ENCODE measurements at regions not wholly inside any gene's neighbourhood (a gene's known extent, or its start where the extent isn't known, plus 50 kb on each side); places are given as distances from the start of the nearest gene placed in this dataset.

DNA sequence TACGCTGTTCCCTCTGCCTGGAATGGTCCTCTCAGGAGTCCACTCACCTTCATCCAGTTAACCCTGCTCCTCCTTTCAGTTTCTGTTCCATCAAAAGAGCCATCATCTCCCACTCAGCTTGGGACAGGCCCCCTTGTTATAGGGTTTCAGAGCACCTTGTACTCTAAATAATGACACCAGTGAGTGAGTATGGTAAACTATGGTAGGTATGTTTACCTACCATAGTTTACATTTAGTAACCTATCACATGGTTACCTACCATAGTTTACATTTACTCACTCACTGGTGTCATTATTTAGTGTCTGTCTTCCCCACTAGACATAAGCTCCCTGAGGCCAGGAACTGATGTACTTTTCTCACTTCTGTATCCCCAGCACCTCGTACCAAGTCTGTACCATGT is 130.2 kb upstream of the SESN3 start:
- no peak for DNase-seq (ENCODE audit: low read depth in 2 of 2, low spot score in 1 of 2)

DNA sequence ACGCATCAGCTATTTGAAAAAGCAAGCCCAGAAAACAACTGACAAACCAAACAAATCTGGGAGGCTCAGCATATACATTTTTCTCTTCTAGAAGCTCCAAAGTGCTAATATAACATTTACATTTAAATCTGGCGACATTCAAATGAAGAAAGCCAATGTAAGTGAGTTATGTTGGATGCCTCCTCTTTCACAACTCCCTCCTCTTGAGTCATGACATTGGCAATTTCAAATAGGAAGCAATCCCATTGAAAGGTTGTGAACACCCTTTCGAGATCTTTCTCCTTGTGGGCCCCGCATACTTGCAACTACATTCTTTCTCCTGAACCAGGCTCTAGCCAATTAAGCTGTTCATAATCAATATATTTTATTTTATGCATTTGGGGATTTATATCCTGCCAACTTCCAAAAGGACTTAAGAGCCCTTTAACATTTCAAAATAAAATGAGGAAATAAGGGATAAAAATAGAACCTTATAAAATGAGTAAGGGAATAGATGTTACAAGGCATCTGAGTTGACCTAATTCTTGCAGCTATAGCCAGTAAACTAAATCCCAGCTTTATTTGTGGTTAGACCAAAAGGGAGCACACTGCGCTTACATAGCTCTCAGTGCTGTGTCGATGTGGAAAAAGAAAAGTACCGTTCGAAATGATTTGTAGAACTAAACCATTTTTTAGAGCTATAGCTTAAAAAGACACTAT is 129.5 kb upstream of the SESN3 start:
- DNase-seq (ENCODE audit: low read depth in 2 of 2, low spot score in 1 of 2) = no peak

DNA sequence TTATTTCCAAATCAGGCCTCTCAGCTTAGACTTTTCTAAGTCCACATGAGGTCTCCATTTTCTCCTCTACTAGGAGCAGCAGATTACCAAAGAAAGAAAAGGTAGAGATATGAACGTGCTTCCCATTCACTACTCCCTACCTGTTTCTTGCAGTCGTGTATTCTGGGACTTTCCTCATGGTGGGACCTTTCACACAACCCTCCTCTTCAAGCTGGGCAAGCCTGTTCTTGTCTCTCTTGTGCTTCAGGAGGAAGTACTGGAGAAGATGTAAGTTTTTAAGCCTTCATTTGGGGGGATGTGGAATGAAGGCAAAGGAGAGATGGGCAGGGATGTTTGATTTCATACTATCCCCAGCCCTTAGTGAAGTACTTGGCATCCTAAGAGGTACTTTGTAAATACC is 128.8 kb upstream of the SESN3 start:
- DNase-seq (ENCODE audit: low read depth in 2 of 2, low spot score in 1 of 2) = no peak

DNA sequence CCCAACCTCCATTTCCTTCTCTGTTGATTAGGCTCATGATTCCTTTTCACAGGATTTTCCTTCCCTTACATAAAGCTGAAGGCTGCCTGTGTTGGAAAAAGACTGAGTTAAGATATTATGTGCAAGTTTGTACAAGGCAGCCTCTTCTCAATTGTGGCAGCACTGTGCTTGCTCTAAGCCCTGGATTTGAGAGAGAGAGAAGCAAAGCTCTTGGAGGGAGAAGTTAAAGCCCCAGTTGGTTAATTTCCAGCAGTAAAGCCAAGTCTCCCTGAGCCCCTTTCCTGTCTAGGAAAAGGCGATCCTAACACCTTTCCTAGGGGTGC is 128.3 kb upstream of the SESN3 start:
- DNase-seq (ENCODE audit: low read depth in 2 of 2, low spot score in 1 of 2) = no peak

DNA sequence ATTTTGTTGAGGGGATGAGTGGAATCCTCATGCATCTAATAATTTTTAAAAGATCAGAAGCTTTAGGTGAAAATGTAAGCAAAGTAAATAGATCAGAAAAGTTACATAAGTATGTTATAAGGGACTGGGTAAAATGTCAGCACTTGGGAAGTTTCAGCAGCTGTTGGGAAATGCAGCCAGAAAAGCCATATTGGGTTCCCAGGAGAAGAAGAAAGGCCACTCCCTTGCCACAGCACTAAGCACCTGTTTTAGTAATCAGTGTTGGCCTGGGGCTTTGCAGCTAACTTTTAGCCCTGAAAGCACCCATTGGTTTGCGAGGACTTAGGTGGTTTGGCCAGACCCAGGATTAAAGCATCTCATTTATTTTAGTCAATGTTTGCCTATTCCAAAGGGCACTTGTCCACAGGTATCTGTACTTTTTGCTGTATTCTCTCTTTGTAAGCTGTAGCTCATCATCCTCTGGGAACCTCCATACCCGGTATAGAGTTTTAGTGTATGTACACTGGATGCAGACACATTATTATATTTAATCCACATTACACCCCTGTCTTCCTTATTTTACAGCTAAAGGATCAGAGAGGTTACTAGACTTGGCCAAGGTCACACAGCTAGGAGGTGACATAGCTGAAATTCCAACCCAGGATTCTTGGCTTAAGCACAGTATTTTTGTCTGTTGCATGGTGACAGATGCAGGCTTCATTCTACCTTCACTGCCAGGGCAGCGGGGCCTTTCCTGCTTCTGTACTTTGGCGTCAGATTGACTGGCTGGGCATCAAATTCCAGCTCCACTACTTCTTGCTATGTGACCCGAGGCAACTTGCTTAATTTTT is 127.7 kb upstream of the SESN3 start:
- no peak for DNase-seq (ENCODE audit: low read depth in 2 of 2, low spot score in 1 of 2)

DNA sequence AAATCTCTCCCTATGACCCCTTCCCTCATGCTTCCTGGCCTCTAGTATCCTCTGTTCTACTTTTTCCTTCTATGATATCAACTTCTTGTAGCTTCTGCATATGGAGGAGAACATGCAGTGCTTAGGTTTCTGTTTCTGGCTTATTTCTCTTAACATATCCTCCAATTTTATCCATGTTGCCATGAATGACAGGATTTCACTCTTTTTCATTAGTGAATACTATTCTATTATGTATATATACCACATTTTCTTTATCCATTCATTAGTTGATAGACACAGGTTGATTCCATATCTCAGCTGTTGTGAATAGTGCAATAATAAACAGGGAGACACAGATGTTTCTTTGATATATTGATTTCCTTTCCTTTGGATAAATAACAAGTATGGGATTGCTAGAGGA is 123.3 kb upstream of the SESN3 start:
- no peak for DNase-seq (ENCODE audit: low read depth in 2 of 2, low spot score in 1 of 2)

DNA sequence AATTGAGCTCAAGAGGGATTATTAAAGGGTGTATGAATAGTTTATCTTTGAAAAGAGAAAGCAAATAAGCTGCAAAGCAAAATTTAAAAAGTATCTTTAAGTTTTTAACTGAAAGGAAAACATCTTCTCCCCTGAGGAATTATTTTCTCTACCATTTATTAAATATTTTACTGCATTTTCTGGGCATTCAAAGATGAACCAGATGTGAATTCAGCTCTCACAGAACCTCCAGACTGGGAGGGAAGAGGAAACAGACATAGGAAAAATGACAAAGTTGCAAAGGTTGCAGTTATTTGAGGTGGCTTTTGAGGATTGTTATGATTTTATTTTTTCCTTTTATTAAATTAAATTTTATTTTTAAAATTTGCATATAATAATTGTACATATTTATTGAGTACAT is 122.7 kb upstream of the SESN3 start:
- no peak for DNase-seq (ENCODE audit: low read depth in 2 of 2, low spot score in 1 of 2)

DNA sequence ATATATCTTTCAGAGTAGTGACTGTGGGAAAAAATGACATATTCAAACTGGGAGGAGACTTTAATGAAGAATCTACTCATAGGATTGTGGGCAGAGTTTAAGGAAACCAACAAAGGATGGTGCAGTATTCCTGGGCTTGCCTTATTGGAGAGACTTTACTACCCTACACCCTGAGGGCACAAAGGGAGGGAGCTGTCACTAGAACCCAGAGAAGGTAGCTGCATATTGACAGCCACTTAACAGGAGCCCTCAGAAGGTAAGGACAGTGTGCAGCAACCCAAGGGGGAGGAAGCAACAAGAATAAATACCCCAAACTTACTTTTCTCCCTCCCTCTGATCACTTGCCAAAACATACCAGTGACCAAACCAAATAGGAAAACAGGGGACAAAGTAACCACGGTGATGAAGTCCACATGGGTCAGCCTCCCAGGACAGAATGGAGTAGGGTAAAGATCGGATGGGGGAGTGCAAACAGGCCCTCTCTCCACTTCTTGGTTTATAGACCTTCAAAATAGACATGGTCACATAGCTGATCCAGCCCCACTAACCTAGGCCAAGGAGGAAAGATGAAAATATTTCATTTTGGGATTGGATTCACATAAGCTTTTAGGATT is 121.8 kb upstream of the SESN3 start:
- DNase-seq (ENCODE audit: low read depth in 2 of 2, low spot score in 1 of 2) = no peak

DNA sequence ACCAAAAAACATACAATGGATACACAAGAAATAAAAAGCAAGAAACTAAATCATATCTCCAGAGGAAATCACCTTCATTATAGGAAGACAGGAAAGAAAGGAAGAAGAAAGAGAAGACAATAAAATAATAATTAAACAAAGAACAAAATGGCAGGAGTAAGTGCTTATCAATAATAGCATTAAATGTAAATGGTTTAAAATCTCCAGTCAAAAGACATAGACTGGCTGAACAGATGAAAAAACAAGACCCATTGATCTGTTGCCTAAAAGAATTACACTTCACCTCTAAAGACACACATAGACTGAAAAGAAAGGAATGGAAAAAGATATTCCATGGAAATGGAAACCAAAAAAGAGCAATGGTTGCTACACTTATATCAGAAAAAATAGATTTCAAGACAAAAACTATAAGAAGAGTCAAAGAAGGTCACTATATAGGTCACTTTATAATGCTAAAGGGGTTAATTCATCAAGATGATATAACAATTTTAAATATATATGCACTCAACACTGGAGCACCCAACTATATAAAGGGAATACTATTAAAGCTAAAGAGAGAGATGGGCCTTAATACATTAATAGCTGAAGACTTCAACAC is 118.4 kb upstream of the SESN3 start:
- DNase-seq (ENCODE audit: low read depth in 2 of 2, low spot score in 1 of 2) = no peak

DNA sequence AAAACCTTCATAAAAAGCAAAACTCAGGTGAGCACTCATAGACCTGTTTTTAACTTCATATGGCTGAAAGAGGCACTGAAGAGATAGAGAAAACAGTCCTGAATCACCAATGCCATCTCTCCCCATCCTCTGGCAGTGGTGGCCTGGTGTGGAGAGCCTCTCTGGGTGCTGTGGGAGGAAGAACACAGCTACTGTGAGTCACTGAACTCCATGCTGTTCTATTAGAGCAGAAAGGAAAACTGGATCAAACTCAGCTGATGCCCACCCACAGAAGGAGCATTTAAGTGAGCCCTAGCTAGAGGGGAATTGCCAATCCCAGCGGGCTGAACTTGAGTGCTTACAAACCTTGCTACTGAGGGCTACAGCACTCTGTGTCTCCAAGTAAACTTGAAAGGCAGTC is 115.3 kb upstream of the SESN3 start:
- no peak for DNase-seq (ENCODE audit: low read depth in 2 of 2, low spot score in 1 of 2)

DNA sequence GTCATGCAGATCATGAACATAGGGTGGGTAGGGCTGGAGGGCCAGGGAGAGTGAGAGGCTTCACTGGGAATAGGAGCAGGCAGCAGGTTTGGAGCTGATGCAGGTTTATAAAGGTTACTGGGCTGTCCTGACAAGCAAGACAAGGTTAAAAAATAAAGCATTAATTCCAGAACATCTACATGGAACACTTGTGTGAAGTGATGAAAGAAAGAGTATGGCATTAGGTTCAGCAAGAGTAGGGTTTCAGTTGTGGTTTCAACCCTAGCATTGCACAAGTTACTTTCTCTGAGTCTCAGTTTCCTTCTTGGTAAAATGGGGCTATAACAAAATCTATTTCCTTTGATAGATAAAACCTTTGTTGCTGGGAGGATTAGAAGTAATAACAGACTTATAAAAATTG is 114.6 kb upstream of the SESN3 start:
- no peak for DNase-seq (ENCODE audit: low read depth in 2 of 2, low spot score in 1 of 2)

DNA sequence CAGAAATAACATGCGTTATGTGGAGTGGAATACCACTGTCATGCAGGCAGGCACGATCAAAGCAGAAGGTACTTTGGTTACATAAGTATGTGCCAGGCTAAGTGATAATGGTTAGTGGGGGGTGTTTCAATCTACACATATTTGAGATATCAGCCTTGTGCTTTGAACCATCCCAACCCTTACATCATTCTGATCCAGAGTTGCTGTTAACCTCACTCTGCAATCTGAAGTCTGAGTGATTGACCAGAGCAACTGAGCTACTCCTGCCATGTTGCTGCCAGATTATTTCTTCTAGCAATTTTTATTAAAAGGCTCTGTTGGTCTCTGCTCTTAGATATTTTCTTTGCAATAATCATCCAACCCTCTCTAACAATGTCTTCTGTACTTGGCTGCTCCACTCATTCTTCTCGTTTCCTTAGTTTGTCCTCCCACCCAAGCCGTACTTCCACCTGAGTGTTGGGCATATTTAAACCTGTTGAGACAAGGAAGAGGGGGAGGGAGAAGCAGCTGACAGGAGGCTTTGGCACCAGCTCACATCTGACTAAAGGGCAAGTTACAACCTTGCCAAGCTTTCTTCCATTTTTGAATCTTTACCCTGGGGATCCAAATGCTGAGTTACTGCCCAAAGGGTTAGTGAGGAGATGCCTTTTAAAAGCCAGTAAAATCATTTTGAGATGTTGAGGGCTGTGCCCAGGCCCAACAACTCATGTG is 114.1 kb upstream of the SESN3 start:
- DNase-seq (ENCODE audit: low read depth in 2 of 2, low spot score in 1 of 2) = no peak

DNA sequence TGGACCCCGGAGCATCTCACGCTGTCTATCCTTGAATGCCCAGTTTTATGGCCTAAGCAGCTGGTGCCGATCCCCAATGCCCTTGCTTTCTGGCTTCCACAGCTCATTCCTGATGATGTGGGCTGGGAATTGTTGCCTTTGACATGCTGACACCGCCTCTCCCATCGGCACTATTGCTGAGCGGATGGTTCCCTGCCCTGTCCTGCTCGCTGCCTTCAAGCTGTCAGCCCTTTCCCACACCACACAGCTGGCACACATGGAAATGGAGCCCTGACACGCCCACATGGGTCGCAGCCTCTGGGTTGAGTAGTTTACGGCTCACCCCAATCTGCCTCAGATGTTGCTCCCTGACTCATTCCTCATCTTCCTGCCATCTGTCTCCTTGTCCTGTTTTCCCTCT is 110.2 kb upstream of the SESN3 start:
- DNase-seq (ENCODE audit: low read depth in 2 of 2, low spot score in 1 of 2) = no peak

DNA sequence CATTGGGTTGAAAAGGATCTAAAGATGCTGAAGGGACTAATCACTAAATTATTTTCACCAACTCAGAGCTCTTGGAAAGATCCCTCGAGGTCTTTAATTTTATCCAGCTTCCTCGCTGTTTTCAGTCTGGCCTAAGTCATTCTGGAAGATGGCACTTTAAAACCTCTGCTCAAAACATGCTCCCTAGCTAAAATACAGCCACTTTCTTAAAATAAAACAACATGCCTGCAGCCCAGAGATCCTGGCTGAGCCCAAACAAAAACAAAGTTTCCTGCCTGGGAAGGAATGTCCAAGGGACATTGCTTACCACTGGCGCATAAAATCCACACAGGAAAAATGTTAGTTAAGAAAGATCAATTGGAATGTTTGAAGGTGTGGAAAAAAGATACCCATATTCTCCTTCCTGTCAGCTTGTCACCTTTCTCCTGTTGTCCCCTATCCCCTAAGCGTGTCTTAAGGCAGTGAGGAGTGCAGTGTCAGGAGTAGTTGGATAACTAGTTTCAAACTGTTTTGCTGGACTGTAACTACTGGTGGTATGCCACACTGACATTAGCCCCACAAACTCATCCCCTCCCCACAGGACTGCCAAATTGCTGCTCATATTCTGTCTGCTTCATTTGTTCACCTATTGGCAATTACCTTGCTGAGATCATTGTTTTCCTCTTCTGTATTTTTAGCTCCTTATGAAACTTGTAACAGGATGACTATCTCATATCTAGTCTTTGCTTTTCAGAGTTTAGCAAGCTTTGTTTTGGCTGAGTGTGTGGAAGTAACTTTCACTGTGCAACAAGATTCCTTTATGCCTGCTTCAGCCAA is 108.3 kb upstream of the SESN3 start:
- no peak for DNase-seq (ENCODE audit: low read depth in 2 of 2, low spot score in 1 of 2)

DNA sequence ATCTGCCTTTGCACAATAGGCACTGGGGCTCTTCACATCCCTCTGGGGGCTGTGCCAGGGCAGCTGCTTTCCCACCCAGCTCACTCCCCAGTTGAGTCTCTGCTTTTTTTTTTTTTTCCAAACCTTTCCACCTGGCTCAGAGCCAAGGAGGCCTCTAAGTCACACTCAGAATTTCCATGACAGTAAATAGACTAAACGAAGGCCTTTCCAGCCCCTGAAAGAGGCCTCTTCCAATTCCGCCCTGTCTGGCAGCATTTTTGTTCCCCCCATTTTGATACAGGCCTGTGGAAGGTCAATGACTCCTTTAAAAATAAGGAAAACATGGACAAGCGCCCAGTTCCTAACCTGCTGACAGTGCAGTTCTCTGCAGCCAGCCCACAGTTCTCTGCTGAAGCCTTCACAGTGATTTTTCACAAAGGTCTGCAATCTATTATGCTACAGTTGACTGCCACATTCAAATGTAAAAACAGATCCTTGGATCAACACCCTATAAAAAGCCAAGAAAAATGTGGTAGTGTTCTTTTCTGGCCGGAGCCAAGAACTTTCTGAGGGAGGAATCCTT is 107.5 kb upstream of the SESN3 start:
- DNase-seq (ENCODE audit: low read depth in 2 of 2, low spot score in 1 of 2) = no peak

DNA sequence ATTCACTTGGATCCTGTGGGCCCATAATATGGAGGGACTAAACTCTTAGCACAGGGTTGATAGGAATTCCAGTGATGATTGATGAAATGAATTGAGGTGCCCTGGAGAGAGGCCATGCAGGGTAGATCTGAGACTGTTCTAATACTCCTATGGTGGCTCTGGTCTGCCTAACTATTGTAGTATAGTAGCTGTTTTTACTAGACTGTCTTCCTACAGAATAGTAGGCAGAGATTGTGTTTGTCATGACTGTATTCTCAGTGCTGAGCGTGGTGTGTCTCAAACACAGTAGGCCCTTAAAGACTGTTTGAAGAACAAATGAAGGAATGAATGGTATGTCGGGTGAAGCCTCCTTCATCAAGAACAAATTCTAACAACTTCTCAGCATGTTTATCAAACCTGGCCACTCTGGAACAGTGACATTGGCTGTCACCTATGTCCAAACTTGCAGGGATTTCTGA is 107.0 kb upstream of the SESN3 start:
- DNase-seq (ENCODE audit: low read depth in 2 of 2, low spot score in 1 of 2) = no peak

DNA sequence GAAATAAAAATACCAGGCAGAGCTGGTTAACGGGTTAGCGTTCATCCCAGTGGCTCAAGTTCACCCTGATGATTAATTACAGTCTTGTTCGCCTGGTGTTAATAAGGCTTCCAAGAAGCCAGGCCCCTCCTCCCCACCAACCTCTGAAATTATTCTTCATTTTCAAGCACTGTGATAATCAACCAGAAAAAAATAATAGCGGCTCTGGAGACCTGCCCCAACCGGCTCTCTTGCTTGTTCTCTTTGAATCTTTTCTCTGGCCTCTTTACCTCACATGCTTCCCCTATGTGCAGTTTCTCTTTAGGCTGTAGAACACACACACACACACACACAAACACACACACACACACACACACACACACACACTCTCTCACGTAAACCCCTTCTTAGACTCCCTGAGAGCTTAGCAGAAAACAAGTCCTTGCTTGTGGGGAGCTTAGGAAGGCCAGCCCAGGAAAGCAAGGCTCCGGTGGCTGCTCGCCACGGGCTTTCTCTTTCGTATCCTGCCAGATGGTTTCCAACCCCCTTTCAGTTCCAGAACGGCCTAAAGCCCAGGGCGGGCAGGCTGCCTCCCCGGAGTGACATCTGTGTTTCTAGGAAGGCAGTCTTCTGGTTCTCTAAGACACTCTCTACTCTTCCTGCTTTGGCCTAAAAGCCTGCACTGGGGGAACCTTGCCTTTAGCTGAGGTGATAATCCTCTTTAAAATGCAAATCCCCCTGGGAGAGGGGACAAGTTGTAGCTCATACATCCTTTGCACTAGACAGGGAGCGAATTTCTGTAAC is 106.4 kb upstream of the SESN3 start:
- no peak for DNase-seq (ENCODE audit: low read depth in 2 of 2, low spot score in 1 of 2)

DNA sequence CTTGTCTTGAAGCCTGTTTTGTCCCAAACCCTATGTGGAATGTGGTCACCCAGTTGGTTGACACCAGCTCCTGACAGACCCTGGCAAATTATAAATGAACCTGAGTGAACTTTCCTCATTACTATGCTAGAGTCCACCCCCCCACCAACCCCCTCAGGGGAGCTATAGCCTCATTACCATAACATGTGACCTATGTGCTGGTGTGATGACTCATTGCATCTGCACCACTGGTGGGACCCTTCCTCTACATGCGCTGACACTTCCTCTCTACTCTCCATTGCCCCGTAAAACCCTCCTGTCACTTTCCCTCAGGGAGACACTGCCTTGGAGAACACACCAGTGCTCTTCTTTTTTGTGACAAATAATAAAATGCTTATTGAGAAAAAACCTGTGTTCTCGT is 105.0 kb upstream of the SESN3 start:
- no peak for DNase-seq (ENCODE audit: low read depth in 2 of 2, low spot score in 1 of 2)

DNA sequence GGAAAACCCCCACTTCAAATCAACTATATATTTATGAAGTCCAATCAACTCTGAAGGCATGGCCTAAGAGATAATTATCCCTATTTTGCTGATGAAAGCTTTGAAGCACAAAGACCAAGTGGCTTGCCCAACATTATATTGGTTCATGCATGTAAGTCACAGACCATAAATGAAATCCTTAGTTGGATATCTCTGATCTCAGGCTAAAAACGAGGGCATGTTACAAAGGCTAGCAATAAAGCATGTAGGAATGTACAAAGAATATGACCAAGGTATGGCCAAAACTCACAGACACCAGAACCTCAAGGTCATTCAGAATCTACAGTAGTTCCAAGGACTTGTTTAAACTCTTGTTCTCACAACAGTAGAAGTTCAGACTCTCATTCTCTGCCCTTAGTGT is 100.2 kb upstream of the SESN3 start:
- DNase-seq (ENCODE audit: low read depth in 2 of 2, low spot score in 1 of 2) = no peak

DNA sequence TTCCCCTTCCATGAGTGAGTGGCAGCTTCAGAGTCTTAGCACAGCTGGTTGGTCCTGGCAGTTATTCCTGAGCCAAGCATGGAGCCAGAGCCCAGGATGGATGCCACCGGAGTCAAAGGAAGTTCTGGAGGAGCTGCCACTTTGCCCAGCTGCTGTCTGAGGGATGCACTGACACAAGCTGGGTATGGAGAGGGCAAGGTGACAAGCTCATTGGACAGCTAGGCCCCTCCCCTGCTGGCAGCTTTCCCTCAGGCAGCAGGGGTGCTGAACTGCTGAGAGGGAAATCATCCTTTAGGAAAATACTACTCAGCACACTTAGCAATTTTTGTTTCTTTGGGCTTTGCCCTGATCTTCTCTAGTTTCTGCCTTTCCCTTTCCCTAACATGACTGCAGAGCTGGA is 99.3 kb upstream of the SESN3 start:
- no peak for DNase-seq (ENCODE audit: low read depth in 2 of 2, low spot score in 1 of 2)
